ENCODE measurements at regions not wholly inside any gene's neighbourhood (a gene's known extent, or its start where the extent isn't known, plus 50 kb on each side); places are given as distances from the start of the nearest gene placed in this dataset.

DNA sequence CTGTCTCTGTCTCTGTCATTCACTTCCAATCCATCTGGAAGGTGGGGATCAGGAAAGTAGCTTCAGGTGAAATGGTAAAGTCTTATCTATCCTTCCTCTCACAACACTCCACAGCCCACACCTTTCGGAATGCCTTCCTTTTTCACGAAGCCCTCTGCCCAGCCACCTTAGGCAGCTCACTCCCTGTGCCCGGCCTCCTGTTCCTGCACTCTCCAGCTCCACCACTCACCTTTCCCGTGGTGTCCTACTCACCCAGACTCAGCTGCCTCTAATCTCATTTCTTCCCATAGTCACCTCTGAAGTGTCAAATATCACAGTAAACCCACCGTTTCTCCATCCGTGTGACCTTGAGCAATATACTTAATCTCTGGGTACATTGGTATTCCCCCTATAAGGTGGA lies 100.9 kb upstream of the C7orf33 start:
- TF ChIP-seq, protein P1, sequence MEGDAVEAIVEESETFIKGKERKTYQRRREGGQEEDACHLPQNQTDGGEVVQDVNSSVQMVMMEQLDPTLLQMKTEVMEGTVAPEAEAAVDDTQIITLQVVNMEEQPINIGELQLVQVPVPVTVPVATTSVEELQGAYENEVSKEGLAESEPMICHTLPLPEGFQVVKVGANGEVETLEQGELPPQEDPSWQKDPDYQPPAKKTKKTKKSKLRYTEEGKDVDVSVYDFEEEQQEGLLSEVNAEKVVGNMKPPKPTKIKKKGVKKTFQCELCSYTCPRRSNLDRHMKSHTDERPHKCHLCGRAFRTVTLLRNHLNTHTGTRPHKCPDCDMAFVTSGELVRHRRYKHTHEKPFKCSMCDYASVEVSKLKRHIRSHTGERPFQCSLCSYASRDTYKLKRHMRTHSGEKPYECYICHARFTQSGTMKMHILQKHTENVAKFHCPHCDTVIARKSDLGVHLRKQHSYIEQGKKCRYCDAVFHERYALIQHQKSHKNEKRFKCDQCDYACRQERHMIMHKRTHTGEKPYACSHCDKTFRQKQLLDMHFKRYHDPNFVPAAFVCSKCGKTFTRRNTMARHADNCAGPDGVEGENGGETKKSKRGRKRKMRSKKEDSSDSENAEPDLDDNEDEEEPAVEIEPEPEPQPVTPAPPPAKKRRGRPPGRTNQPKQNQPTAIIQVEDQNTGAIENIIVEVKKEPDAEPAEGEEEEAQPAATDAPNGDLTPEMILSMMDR (conservative IDR thresholded peaks at IDR 0.05; ENCODE audit: low read depth, low read length), result no peak
- Histone ChIP-seq H3K27me3 (ENCODE audit: insufficient read depth, low read depth) (no peaks in the 10 kb centered on the region), H3K4me2 (no peak overlapping the region), H3K27ac (no peak overlapping the region), H3K36me3 (ENCODE audit: insufficient read depth) (no peaks in the 10 kb centered on the region), H3K9ac (no peak overlapping the region), H3K79me2 (ENCODE audit: insufficient read depth, low read depth) (no peaks in the 10 kb centered on the region), H2AFZ (ENCODE audit: low read depth) (no peak overlapping the region), H4K20me1 (ENCODE audit: insufficient read depth) (no peaks in the 10 kb centered on the region), H3K4me3 (IDR thresholded peaks at IDR 0.05; ENCODE audit: insufficient read depth, low read depth, low read length) (no peak overlapping the region), H3K4me1 (ENCODE audit: low read depth, poor library complexity, severe bottlenecking) (peaks cover 19% of the 10 kb centered on the region)

DNA sequence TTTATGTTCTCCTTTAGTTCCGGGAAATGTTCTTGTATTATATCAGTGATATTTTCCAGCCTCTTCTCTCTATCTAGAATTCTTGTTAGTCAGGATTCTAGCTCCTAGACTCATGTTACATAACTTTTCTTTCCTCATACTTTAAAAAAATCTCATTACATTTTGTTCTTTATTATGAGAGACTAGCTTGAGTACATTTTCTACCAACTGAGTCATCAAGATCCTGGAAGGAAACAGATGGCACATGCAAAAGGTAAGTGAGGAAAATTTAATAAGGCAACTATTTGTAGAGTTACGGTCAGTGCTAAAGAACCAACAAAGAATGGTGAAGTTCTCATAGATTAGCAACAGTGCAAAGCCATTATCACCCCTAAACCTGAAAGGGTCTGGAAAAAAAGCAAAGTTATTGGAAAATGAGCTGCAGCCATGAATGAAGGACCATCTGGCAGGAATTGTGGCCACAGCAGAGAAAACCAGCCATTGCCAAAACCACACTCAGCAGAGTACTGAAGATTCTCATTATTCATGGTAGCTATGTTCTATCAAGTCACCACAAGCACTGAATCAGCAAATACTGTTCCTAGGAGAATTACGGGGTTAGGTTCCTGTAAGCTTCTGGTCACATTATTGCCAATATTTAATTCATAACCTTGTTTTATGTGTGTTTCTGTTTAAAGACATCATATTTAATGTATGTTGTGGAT lies 98.3 kb upstream of the C7orf33 start:
- TF ChIP-seq, protein P1 (conservative IDR thresholded peaks at IDR 0.05; ENCODE audit: low read depth, low read length), result no peak
- Histone ChIP-seq H3K36me3 (ENCODE audit: insufficient read depth) (no peaks in the 10 kb centered on the region), H3K9ac (no peak overlapping the region), H3K4me2 (peak overlapping the region; percentile 13), H3K27me3 (ENCODE audit: insufficient read depth, low read depth) (no peaks in the 10 kb centered on the region), H3K27ac (no peak overlapping the region), H3K4me3 (IDR thresholded peaks at IDR 0.05; ENCODE audit: insufficient read depth, low read depth, low read length) (no peak overlapping the region), H4K20me1 (ENCODE audit: insufficient read depth) (no peaks in the 10 kb centered on the region), H3K4me1 (ENCODE audit: low read depth, poor library complexity, severe bottlenecking) (peaks cover 19% of the 10 kb centered on the region), H3K79me2 (ENCODE audit: insufficient read depth, low read depth) (no peaks in the 10 kb centered on the region), H2AFZ (ENCODE audit: low read depth) (no peak overlapping the region)

DNA sequence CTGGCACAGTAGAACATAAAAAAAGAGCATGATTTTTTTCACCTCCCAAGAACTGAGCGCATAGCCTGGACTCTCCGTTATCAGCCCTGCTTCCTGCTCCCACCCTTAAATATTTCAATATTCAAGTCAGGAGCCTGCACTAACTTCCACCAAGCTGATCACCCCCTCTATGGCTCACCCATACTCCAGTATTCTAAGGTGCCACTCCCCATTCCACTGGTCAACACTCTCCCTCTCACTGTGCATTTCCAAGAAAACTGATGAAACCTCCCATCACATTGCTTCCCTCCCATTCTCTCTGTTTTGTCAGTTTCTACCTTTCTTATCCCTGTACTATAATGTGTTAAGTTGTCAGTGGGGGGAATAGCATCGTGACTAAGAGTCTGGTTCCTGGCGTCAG lies 95.0 kb upstream of the C7orf33 start:
- Histone ChIP-seq H3K36me3 (ENCODE audit: insufficient read depth) (no peaks in the 10 kb centered on the region), H3K27me3 (ENCODE audit: insufficient read depth, low read depth) (no peaks in the 10 kb centered on the region), H3K4me1 (ENCODE audit: low read depth, poor library complexity, severe bottlenecking) (peaks cover 19% of the 10 kb centered on the region), H2AFZ (ENCODE audit: low read depth) (no peak overlapping the region), H3K4me2 (no peak overlapping the region), H4K20me1 (ENCODE audit: insufficient read depth) (no peaks in the 10 kb centered on the region), H3K79me2 (ENCODE audit: insufficient read depth, low read depth) (no peaks in the 10 kb centered on the region), H3K4me3 (IDR thresholded peaks at IDR 0.05; ENCODE audit: insufficient read depth, low read depth, low read length) (no peak overlapping the region), H3K9ac (no peak overlapping the region), H3K27ac (no peak overlapping the region)
- TF ChIP-seq, protein P1 (conservative IDR thresholded peaks at IDR 0.05; ENCODE audit: low read depth, low read length), result no peak

DNA sequence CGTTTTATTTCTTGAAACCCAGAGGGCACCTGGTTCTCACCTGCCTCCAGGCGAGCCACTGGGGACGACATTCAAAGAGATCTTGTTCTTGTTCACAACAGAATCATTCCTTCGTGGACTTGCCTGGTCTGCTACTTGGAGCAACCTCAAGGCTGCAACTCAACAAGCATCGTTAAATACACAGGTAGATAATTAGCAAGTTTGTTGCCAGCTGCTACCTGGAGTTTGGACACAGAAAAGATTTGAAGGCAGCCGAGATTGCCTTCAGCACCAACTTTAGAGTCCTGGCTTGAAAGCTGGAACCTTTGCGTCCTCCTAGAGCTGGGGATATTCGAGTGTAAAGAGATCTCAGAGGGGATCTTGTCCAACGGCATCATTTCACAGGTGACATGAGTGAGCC lies 89.6 kb upstream of the C7orf33 start:
- H3K4me3 ChIP-seq (IDR thresholded peaks at IDR 0.05; ENCODE audit: insufficient read depth, low read depth, low read length), result no peak overlapping the region
- no peaks in the 10 kb centered on the region for H4K20me1 ChIP-seq (ENCODE audit: insufficient read depth)
- H3K36me3 ChIP-seq (ENCODE audit: insufficient read depth), result no peaks in the 10 kb centered on the region
- H3K4me2 ChIP-seq, result no peak overlapping the region
- H3K27me3 ChIP-seq (ENCODE audit: insufficient read depth, low read depth), result no peaks in the 10 kb centered on the region
- no peak overlapping the region for H3K9ac ChIP-seq
- H3K79me2 ChIP-seq (ENCODE audit: insufficient read depth, low read depth), result no peaks in the 10 kb centered on the region
- no peak overlapping the region for H2AFZ ChIP-seq (ENCODE audit: low read depth)
- peaks cover 6% of the 10 kb centered on the region for H3K4me1 ChIP-seq (ENCODE audit: low read depth, poor library complexity, severe bottlenecking)
- H3K27ac ChIP-seq, result no peak overlapping the region
- TF ChIP-seq, protein P1 (conservative IDR thresholded peaks at IDR 0.05; ENCODE audit: low read depth, low read length), result no peak

All from KMS-11 (cell line).